ENCODE measurements at regions not wholly inside any gene's neighbourhood (a gene's known extent, or its start where the extent isn't known, plus 50 kb on each side); places are given as distances from the start of the nearest gene placed in this dataset.

GRCh38 chr12:105423237-105423636 is 92.7 kb downstream of the C12orf75 start:
- no peaks in the 10 kb centered on the region for H3K27me3 ChIP-seq
- no peak overlapping the region for H3K27ac ChIP-seq

GRCh38 chr12:105423921-105424320 is 93.4 kb downstream of the C12orf75 start:
- TF ChIP-seq Cebpa-rat (IDR thresholded peaks at IDR 0.05) = no peak
- peaks cover 0 to 5% (median 0%) of the 10 kb centered on the region in 11 experiments; a peak in 4 of 22 replicates for H3K9me3 ChIP-seq (replicated peaks in 1 of 11)
- no peaks in the 10 kb centered on the region for H4K20me1 ChIP-seq
- H3K27ac ChIP-seq = no peak overlapping the region
- no peak overlapping the region for H3K9ac ChIP-seq
- H3K36me3 ChIP-seq = no peaks in the 10 kb centered on the region
- no peak overlapping the region for H3K4me3 ChIP-seq
- no peaks in the 10 kb centered on the region for H3K4me1 ChIP-seq
- H3K4me2 ChIP-seq = no peak overlapping the region
- no peaks in the 10 kb centered on the region for H3K27me3 ChIP-seq

More at GRCh38 chr12:105423237-105423636, 92.7 kb downstream of the C12orf75 start:
- Histone ChIP-seq H3K4me3 (no peak overlapping the region), H3K4me1 (no peaks in the 10 kb centered on the region), H4K20me1 (no peaks in the 10 kb centered on the region), H3K9ac (no peak overlapping the region), H3K4me2 (no peak overlapping the region), H3K9me3 (replicated peaks in 1 of 11) (peaks cover 0 to 5% (median 0%) of the 10 kb centered on the region in 11 experiments; a peak in 4 of 22 replicates), H3K36me3 (no peaks in the 10 kb centered on the region)
- TF ChIP-seq Cebpa-rat (IDR thresholded peaks at IDR 0.05) = no peak

GRCh38 chr12:105425254-105426174 is 95.0 kb downstream of the C12orf75 start:
- Histone ChIP-seq H3K9me3 (replicated peaks in 1 of 11) (peaks cover 0 to 5% (median 0%) of the 10 kb centered on the region in 11 experiments; a peak in 4 of 22 replicates), H3K27me3 (no peaks in the 10 kb centered on the region), H3K36me3 (no peaks in the 10 kb centered on the region), H3K4me3 (no peak overlapping the region), H4K20me1 (no peaks in the 10 kb centered on the region), H3K4me1 (no peaks in the 10 kb centered on the region), H3K4me2 (no peak overlapping the region), H3K27ac (no peak overlapping the region), H3K9ac (no peak overlapping the region)
- no peak for TF ChIP-seq Cebpa-rat (IDR thresholded peaks at IDR 0.05)

GRCh38 chr12:105426766-105427165 is 96.3 kb downstream of the C12orf75 start:
- peaks cover 0 to 5% (median 0%) of the 10 kb centered on the region in 11 experiments; a peak in 4 of 22 replicates for H3K9me3 ChIP-seq (replicated peaks in 1 of 11)
- H4K20me1 ChIP-seq = no peaks in the 10 kb centered on the region
- H3K4me2 ChIP-seq = no peak overlapping the region
- no peak for TF ChIP-seq Cebpa-rat (IDR thresholded peaks at IDR 0.05)
- no peak overlapping the region for H3K27ac ChIP-seq
- H3K4me1 ChIP-seq = no peaks in the 10 kb centered on the region
- no peak overlapping the region for H3K9ac ChIP-seq
- no peaks in the 10 kb centered on the region for H3K36me3 ChIP-seq
- no peak overlapping the region for H3K4me3 ChIP-seq
- H3K27me3 ChIP-seq = no peaks in the 10 kb centered on the region

- H3K4me1 ChIP-seq = no peaks in the 10 kb centered on the region
- H4K20me1 ChIP-seq = no peaks in the 10 kb centered on the region
- no peak overlapping the region for H3K4me2 ChIP-seq
- no peak overlapping the region for H3K9ac ChIP-seq
- TF ChIP-seq Cebpa-rat (IDR thresholded peaks at IDR 0.05) = no peak
- H3K9me3 ChIP-seq (replicated peaks in 1 of 11) = peaks cover 0 to 5% (median 0%) of the 10 kb centered on the region in 11 experiments; a peak in 4 of 22 replicates
- no peaks in the 10 kb centered on the region for H3K36me3 ChIP-seq
- H3K4me3 ChIP-seq = no peak overlapping the region
- H3K27ac ChIP-seq = no peak overlapping the region
- no peaks in the 10 kb centered on the region for H3K27me3 ChIP-seq
Observed at GRCh38 chr12:105427883-105428282, 97.4 kb downstream of the C12orf75 start.

- Histone ChIP-seq H3K27me3 (no peaks in the 10 kb centered on the region), H3K9ac (no peak overlapping the region), H3K4me1 (no peaks in the 10 kb centered on the region), H3K9me3 (replicated peaks in 1 of 11) (peaks cover 0 to 3% (median 0%) of the 10 kb centered on the region in 11 experiments; a peak in 4 of 22 replicates), H3K4me2 (no peak overlapping the region), H3K27ac (no peak overlapping the region), H3K36me3 (no peaks in the 10 kb centered on the region), H4K20me1 (no peaks in the 10 kb centered on the region), H3K4me3 (no peak overlapping the region)
- TF ChIP-seq Cebpa-rat (IDR thresholded peaks at IDR 0.05) = no peak
Observed at GRCh38 chr12:105428793-105429395, 98.4 kb downstream of the C12orf75 start.

- H3K4me1 ChIP-seq = no peaks in the 10 kb centered on the region
- no peak for TF ChIP-seq Cebpa-rat (IDR thresholded peaks at IDR 0.05)
- no peaks in the 10 kb centered on the region for H3K36me3 ChIP-seq
- H4K20me1 ChIP-seq = no peaks in the 10 kb centered on the region
- H3K9me3 ChIP-seq (replicated peaks in 1 of 11) = peaks cover 0 to 6% (median 0%) of the 10 kb centered on the region in 11 experiments; a peak in 2 of 22 replicates
- no peak overlapping the region for H3K9ac ChIP-seq
- no peak overlapping the region for H3K4me2 ChIP-seq
- no peaks in the 10 kb centered on the region for H3K27me3 ChIP-seq
- no peak overlapping the region for H3K27ac ChIP-seq
- H3K4me3 ChIP-seq = no peak overlapping the region
Observed at GRCh38 chr12:105429511-105429910, 99.0 kb downstream of the C12orf75 start.

GRCh38 chr12:105431537-105432100 is 101.1 kb downstream of the C12orf75 start:
- no peak overlapping the region for H3K27ac ChIP-seq
- no peak overlapping the region for H3K4me3 ChIP-seq
- no peak overlapping the region for H3K4me2 ChIP-seq

GRCh38 chr12:105433804-105434203 is 103.3 kb downstream of the C12orf75 start:
- Histone ChIP-seq H3K4me2 (no peak overlapping the region), H3K9ac (no peak overlapping the region), H3K4me1 (no peaks in the 10 kb centered on the region), H4K20me1 (no peaks in the 10 kb centered on the region), H3K9me3 (replicated peaks in 1 of 11) (peaks cover 11 to 25% (median 15%) of the 10 kb centered on the region in 11 experiments), H3K27ac (no peak overlapping the region), H3K36me3 (0 out of 22 replicates have a peak, but pooled peaks cover 0 to 5% (median 0%) of the 10 kb centered on the region in 11 experiments), H3K4me3 (no peak overlapping the region), H3K27me3 (no peaks in the 10 kb centered on the region)
- no peak for TF ChIP-seq Cebpa-rat (IDR thresholded peaks at IDR 0.05)

More at GRCh38 chr12:105431537-105432100, 101.1 kb downstream of the C12orf75 start:
- TF ChIP-seq Cebpa-rat (IDR thresholded peaks at IDR 0.05) = no peak
- Histone ChIP-seq H3K9me3 (replicated peaks in 1 of 11) (peaks cover 0 to 6% (median 0%) of the 10 kb centered on the region in 11 experiments; a peak in 2 of 22 replicates), H3K9ac (no peak overlapping the region), H4K20me1 (no peaks in the 10 kb centered on the region), H3K27me3 (no peaks in the 10 kb centered on the region), H3K36me3 (no peaks in the 10 kb centered on the region), H3K4me1 (no peaks in the 10 kb centered on the region)

All from BLaER1 treated with 17β-estradiol and CSF1 and Interleukin-3, amounts not matched to agents 10 nM and 100 nM (cell line).